ENCODE measurements at regions not wholly inside any gene's neighbourhood (a gene's known extent, or its start where the extent isn't known, plus 50 kb on each side); places are given as distances from the start of the nearest gene placed in this dataset.
A peak's percentile ranks its signal among the peaks of the same experiment; 100 is the strongest.

- no peaks in the 10 kb centered on the region for H3K27me3 ChIP-seq (ENCODE audit: control insufficient read depth, insufficient read depth, low read length)
- no peaks in the 10 kb centered on the region for H3K36me3 ChIP-seq (ENCODE audit: control insufficient read depth, insufficient read depth, low read length)
- ATAC-seq = peak; percentile 95
- no peaks in the 10 kb centered on the region for H3K4me1 ChIP-seq (ENCODE audit: control insufficient read depth, insufficient read depth, low read length)
- DNase-seq (ENCODE audit: low read depth, low spot score) = peak; percentile 27
- in situ Hi-C loops (cut with HindIII; ENCODE audit: low pct_unique_long_range_greater_than_20kb, low sequenced_read_pairs) = no loop called here
- POLR2A ChIA-PET = no interaction called here
- intact Hi-C loops (cut with micrococcal nuclease; ENCODE audit: unreplicated experiment) = loop anchor here (2.0 to 10.0 kb wide), 6 partner anchors 121 to 701 kb away; no protein-coding TSS in a partner anchor
- CTCF ChIA-PET = interaction anchor here (0.7 to 0.8 kb wide), 2 partner anchors 362 to 792 kb away, joined by 4 to 8 read pairs; no protein-coding TSS in a partner anchor
- no peak overlapping the region for H3K27ac ChIP-seq (ENCODE audit: low read length)
- H3K9me3 ChIP-seq (ENCODE audit: control insufficient read depth, insufficient read depth, low read depth, low read length) = no peaks in the 10 kb centered on the region
- no peak overlapping the region for H3K4me3 ChIP-seq (ENCODE audit: low read depth in 2 of 2, low read length in 2 of 2)
- BruUV-seq (replicated peaks) = no TSS peak
- TF ChIP-seq CTCF (IDR thresholded peaks at IDR 0.05) = peak; percentile 84
- no peak for TF ChIP-seq POLR2AphosphoS5 (IDR thresholded peaks at IDR 0.05; ENCODE audit: low read depth, low read length)
- TF ChIP-seq SIN3A (IDR thresholded peaks at IDR 0.05; ENCODE audit: borderline replicate concordance, insufficient read depth, low read depth, low read length) = no peak
- no peak for TF ChIP-seq TCF7L2 (IDR thresholded peaks at IDR 0.05; ENCODE audit: low read depth, low read length)
These were observed 56.1 kb upstream of the B3GAT2 start for GRCh38 chr6:71012866-71013469.

- ChIA-PET CTCF (interaction anchor here (0.6 to 0.7 kb wide), 2 partner anchors 40 to 794 kb away, joined by 3 read pairs; no protein-coding TSS in a partner anchor), POLR2A (no interaction called here)
- Histone ChIP-seq H3K27ac (ENCODE audit: low read length) (no peak overlapping the region), H3K27me3 (ENCODE audit: control insufficient read depth, insufficient read depth, low read length) (no peaks in the 10 kb centered on the region), H3K4me1 (ENCODE audit: control insufficient read depth, insufficient read depth, low read length) (no peaks in the 10 kb centered on the region), H3K9me3 (ENCODE audit: control insufficient read depth, insufficient read depth, low read depth, low read length) (no peaks in the 10 kb centered on the region), H3K36me3 (ENCODE audit: control insufficient read depth, insufficient read depth, low read length) (no peaks in the 10 kb centered on the region), H3K4me3 (ENCODE audit: low read depth in 2 of 2, low read length in 2 of 2) (no peak overlapping the region)
- DNase-seq (ENCODE audit: low read depth, low spot score) (no peak), ATAC-seq (no peak)
- no TSS peak for BruUV-seq (replicated peaks)
- in situ Hi-C loops (cut with HindIII; ENCODE audit: low pct_unique_long_range_greater_than_20kb, low sequenced_read_pairs) = no loop called here
- TF ChIP-seq, protein P1, sequence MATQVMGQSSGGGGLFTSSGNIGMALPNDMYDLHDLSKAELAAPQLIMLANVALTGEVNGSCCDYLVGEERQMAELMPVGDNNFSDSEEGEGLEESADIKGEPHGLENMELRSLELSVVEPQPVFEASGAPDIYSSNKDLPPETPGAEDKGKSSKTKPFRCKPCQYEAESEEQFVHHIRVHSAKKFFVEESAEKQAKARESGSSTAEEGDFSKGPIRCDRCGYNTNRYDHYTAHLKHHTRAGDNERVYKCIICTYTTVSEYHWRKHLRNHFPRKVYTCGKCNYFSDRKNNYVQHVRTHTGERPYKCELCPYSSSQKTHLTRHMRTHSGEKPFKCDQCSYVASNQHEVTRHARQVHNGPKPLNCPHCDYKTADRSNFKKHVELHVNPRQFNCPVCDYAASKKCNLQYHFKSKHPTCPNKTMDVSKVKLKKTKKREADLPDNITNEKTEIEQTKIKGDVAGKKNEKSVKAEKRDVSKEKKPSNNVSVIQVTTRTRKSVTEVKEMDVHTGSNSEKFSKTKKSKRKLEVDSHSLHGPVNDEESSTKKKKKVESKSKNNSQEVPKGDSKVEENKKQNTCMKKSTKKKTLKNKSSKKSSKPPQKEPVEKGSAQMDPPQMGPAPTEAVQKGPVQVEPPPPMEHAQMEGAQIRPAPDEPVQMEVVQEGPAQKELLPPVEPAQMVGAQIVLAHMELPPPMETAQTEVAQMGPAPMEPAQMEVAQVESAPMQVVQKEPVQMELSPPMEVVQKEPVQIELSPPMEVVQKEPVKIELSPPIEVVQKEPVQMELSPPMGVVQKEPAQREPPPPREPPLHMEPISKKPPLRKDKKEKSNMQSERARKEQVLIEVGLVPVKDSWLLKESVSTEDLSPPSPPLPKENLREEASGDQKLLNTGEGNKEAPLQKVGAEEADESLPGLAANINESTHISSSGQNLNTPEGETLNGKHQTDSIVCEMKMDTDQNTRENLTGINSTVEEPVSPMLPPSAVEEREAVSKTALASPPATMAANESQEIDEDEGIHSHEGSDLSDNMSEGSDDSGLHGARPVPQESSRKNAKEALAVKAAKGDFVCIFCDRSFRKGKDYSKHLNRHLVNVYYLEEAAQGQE (IDR thresholded peaks at IDR 0.05; ENCODE audit: insufficient read depth in 1 of 2, low read depth in 2 of 2, low read length in 1 of 2) = no peak
- TF ChIP-seq TCF7L2 (IDR thresholded peaks at IDR 0.05; ENCODE audit: low read depth, low read length) (no peak), POLR2AphosphoS5 (IDR thresholded peaks at IDR 0.05; ENCODE audit: low read depth, low read length) (no peak)
- intact Hi-C loops (cut with micrococcal nuclease; ENCODE audit: unreplicated experiment) = loop anchor here (5.0 to 10.0 kb wide), 2 partner anchors 329 to 793 kb away; no protein-coding TSS in a partner anchor
These were observed 58.5 kb upstream of the B3GAT2 start for GRCh38 chr6:71015392-71015791.

DNA sequence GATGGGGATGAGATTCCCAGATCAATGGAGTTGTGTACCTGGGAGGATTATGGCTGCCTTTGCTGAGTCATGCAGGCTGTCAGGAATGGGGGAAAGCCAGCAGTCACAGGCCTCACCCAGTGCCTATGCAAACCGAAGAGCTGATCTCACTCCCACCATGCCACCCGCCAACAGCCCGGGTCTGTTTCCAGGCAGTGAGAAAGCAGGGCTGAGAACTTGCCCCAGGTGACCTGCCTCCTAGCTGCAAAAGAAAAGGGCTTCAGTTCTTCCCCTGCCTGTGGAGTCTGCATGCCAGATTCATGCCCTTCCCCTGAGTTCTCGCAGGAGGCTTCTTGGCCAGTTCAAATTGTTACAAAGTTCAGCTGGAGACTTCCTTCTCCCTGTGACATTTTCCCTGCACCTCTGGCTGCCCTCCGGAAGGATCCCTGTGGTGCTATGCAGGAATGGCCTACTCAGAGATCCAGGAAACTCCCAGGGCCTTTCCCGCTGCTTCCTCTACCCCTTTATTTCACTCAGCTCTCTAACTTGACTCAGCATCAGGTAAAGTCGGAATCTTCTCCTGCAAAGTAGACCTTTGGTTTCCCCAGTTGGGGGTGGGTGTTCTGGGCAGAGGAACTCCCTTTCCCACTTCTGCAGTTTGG, 71.5 kb upstream of the B3GAT2 start:
- no TSS peak for BruUV-seq (replicated peaks)
- POLR2A ChIA-PET = interaction anchor here (0.6 kb wide), 1 partner anchor 260 kb away, joined by 4 read pairs; no protein-coding TSS in a partner anchor
- TF ChIP-seq TCF7L2 (IDR thresholded peaks at IDR 0.05; ENCODE audit: low read depth, low read length) (no peak), SIN3A (IDR thresholded peaks at IDR 0.05; ENCODE audit: borderline replicate concordance, insufficient read depth, low read depth, low read length) (no peak), POLR2AphosphoS5 (IDR thresholded peaks at IDR 0.05; ENCODE audit: low read depth, low read length) (no peak), CTCF (IDR thresholded peaks at IDR 0.05) (no peak)
- TF ChIP-seq, protein P1 (IDR thresholded peaks at IDR 0.05; ENCODE audit: insufficient read depth in 1 of 2, low read depth in 2 of 2, low read length in 1 of 2) = no peak
- ATAC-seq (0 out of 2 replicates have a peak, but pooled peaks have one; percentile 26), DNase-seq (ENCODE audit: low read depth, low spot score) (no peak)
- Histone ChIP-seq H3K36me3 (ENCODE audit: control insufficient read depth, insufficient read depth, low read length) (no peaks in the 10 kb centered on the region), H3K27ac (ENCODE audit: low read length) (no peak overlapping the region), H3K9me3 (ENCODE audit: control insufficient read depth, insufficient read depth, low read depth, low read length) (no peaks in the 10 kb centered on the region), H3K4me1 (ENCODE audit: control insufficient read depth, insufficient read depth, low read length) (no peaks in the 10 kb centered on the region), H3K4me3 (ENCODE audit: low read depth in 2 of 2, low read length in 2 of 2) (no peak overlapping the region), H3K27me3 (ENCODE audit: control insufficient read depth, insufficient read depth, low read length) (no peaks in the 10 kb centered on the region)
- intact Hi-C loops (cut with micrococcal nuclease; ENCODE audit: unreplicated experiment) = no loop called here
- in situ Hi-C loops (cut with HindIII; ENCODE audit: low pct_unique_long_range_greater_than_20kb, low sequenced_read_pairs) = no loop called here
- CTCF ChIA-PET = no interaction called here
